Glutamatergic neuron (in vitro differentiated cells): ENCODE measurements at regions not wholly inside any gene's neighbourhood (a gene's known extent, or its start where the extent isn't known, plus 50 kb on each side); places are given as distances from the start of the nearest gene placed in this dataset.

ENCODE experiments used
- DNase-seq: peaks from one replicate; pipeline ENCODE4 v3.0.0; 2022
- H3K27ac Mint-ChIP-seq: one replicate; pipeline ENCODE4 v1.8.0; 2020; ENCODE audit warnings: mild to moderate bottlenecking, mixed read lengths, inconsistent platforms; ENCODE audit not compliant: unreplicated experiment
- H3K27me3 Mint-ChIP-seq: one replicate; pipeline ENCODE4 v1.8.0; 2020; ENCODE audit warnings: mild to moderate bottlenecking, moderate library complexity, mixed read lengths, inconsistent platforms; ENCODE audit not compliant: unreplicated experiment
- H3K36me3 Mint-ChIP-seq: one replicate; pipeline ENCODE4 v1.8.0; 2020; ENCODE audit warnings: mild to moderate bottlenecking, mixed read lengths, inconsistent platforms; ENCODE audit not compliant: unreplicated experiment
- H3K4me1 Mint-ChIP-seq: one replicate; pipeline ENCODE4 v1.8.0; 2020; ENCODE audit warnings: mild to moderate bottlenecking, low read depth, mixed read lengths, inconsistent platforms; ENCODE audit not compliant: unreplicated experiment
- H3K4me3 Mint-ChIP-seq: one replicate; pipeline ENCODE4 v1.8.0; 2020; ENCODE audit warnings: mild to moderate bottlenecking, mixed read lengths, inconsistent platforms; ENCODE audit not compliant: unreplicated experiment
- H3K9me3 Mint-ChIP-seq: one replicate; pipeline ENCODE4 v1.8.0; 2020; ENCODE audit warnings: mild to moderate bottlenecking, moderate library complexity, mixed read lengths, inconsistent platforms; ENCODE audit not compliant: unreplicated experiment
- CTCF ChIP-seq: fragments of 200-600 bp; sonication (generic); IDR thresholded peaks from one replicate; pipeline ENCODE4 v1.5.0; 2021; ENCODE audit not compliant: partially characterized antibody, unreplicated experiment

GRCh38 chr7:63067897-63068585, 930.6 kb upstream of the ZNF722 start:
- H3K4me1 Mint-ChIP-seq, result no peaks in the 10 kb centered on the region
- no peak overlapping the region for H3K27ac Mint-ChIP-seq
- no peak for TF ChIP-seq CTCF
- peaks cover 19% of the 10 kb centered on the region for H3K9me3 Mint-ChIP-seq
- no peak overlapping the region for H3K4me3 Mint-ChIP-seq
- no peak for DNase-seq
- peaks cover 4% of the 10 kb centered on the region for H3K27me3 Mint-ChIP-seq
- H3K36me3 Mint-ChIP-seq, result peaks cover 22% of the 10 kb centered on the region

- H3K4me3 Mint-ChIP-seq, result no peak overlapping the region
- H3K27ac Mint-ChIP-seq, result no peak overlapping the region
- no peaks in the 10 kb centered on the region for H3K4me1 Mint-ChIP-seq
- peaks cover 27% of the 10 kb centered on the region for H3K9me3 Mint-ChIP-seq
- no peak for TF ChIP-seq CTCF
- peaks cover 22% of the 10 kb centered on the region for H3K36me3 Mint-ChIP-seq
- DNase-seq, result no peak
- H3K27me3 Mint-ChIP-seq, result peaks cover 8% of the 10 kb centered on the region
Observed at GRCh38 chr7:63070696-63071095, 928.0 kb upstream of the ZNF722 start.

GRCh38 chr7:63071396-63071795, 927.3 kb upstream of the ZNF722 start:
- no peak overlapping the region for H3K4me3 Mint-ChIP-seq

GRCh38 chr7:63071920-63072319, 926.7 kb upstream of the ZNF722 start:
- Mint-ChIP-seq H3K27me3 (peaks cover 10% of the 10 kb centered on the region), H3K36me3 (peaks cover 17% of the 10 kb centered on the region), H3K4me1 (no peaks in the 10 kb centered on the region), H3K27ac (no peak overlapping the region), H3K4me3 (no peak overlapping the region), H3K9me3 (peaks cover 27% of the 10 kb centered on the region)
- TF ChIP-seq CTCF, result no peak
- no peak for DNase-seq

More at GRCh38 chr7:63071396-63071795, 927.3 kb upstream of the ZNF722 start:
- Mint-ChIP-seq H3K36me3 (peaks cover 17% of the 10 kb centered on the region), H3K9me3 (peaks cover 27% of the 10 kb centered on the region), H3K4me1 (no peaks in the 10 kb centered on the region), H3K27me3 (peaks cover 10% of the 10 kb centered on the region), H3K27ac (no peak overlapping the region)
- no peak for TF ChIP-seq CTCF
- no peak for DNase-seq

GRCh38 chr7:63072806-63073205, 925.8 kb upstream of the ZNF722 start:
- no peak for TF ChIP-seq CTCF
- Mint-ChIP-seq H3K9me3 (peaks cover 27% of the 10 kb centered on the region), H3K4me1 (no peaks in the 10 kb centered on the region), H3K4me3 (no peak overlapping the region), H3K27me3 (peaks cover 10% of the 10 kb centered on the region), H3K36me3 (peaks cover 17% of the 10 kb centered on the region), H3K27ac (no peak overlapping the region)
- no peak for DNase-seq
